B cell (primary cell): ENCODE measurements at regions not wholly inside any gene's neighbourhood (a gene's known extent, or its start where the extent isn't known, plus 50 kb on each side); places are given as distances from the start of the nearest gene placed in this dataset.

ENCODE experiments used
- ATAC-seq: fragments of 200-7000 bp; cut with Tn5 transposase; one replicate; pipeline ENCODE4 v1.10.0; 2021; ENCODE audit warnings: low read depth, mild to moderate bottlenecking, moderate number of reproducible peaks, moderate library complexity
- CTCF ChIA-PET: fragments of 350-600 bp; sonication (Branson Sonifier 250); formaldehyde crosslinking; loops from one replicate; lab custom pipeline; 2021; ENCODE audit warnings: antibody characterized with exemption, inconsistent platforms; lab: Charles Lee
- POLR2A ChIA-PET: fragments of 350-600 bp; sonication (Branson Sonifier 250); formaldehyde crosslinking; loops from one replicate; lab custom pipeline; 2021; ENCODE audit warnings: antibody characterized with exemption; lab: Charles Lee
- DNase-seq: peaks from one replicate; pipeline ENCODE4 v3.0.0; 2013
- H2AFZ ChIP-seq: 2 replicates; pipeline ENCODE4 v1.6.1; 2012; ENCODE audit warnings: mild to moderate bottlenecking, low read depth, low read length; ENCODE audit not compliant: insufficient read depth, poor library complexity, severe bottlenecking
- H3K27ac ChIP-seq, 2 donors: 1 replicate in 1 of 2; 2 replicates in 1 of 2; pipeline ENCODE4 v1.5.1; 2012 to 2013; ENCODE audit warnings: low read length in 2 of 2, mild to moderate bottlenecking in 2 of 2, moderate library complexity in 1 of 2
- H3K27me3 ChIP-seq, 4 experiments: fragments of 200-600 bp in 1 of 4; sonication (generic) in 1 of 4; replicated peaks in 1 of 4; 1 replicate in 2 of 4; 2 replicates in 2 of 4; pipeline versions ENCODE4 v1.6.1 to v1.7.0; 2013 to 2016; ENCODE audit warnings: low read length in 3 of 4, mild to moderate bottlenecking in 2 of 4, mixed read lengths in 1 of 4, moderate library complexity in 1 of 4; ENCODE audit not compliant: insufficient read depth in 4 of 4, control insufficient read depth in 3 of 4; ENCODE audit errors: control extremely low read depth in 1 of 4
- H3K36me3 ChIP-seq, 2 experiments: replicated peaks in 1 of 2; 1 replicate in 1 of 2; 2 replicates in 1 of 2; pipeline versions ENCODE4 v1.6.1 to v1.7.1; 2013; ENCODE audit warnings: low read length in 1 of 2; ENCODE audit not compliant: insufficient read depth in 2 of 2, control insufficient read depth in 1 of 2; ENCODE audit errors: control extremely low read depth in 1 of 2, extremely low read depth in 1 of 2
- H3K4me1 ChIP-seq, 2 donors: fragments of 200-600 bp in 1 of 2; sonication (generic) in 1 of 2; 1 replicate in 1 of 2; 2 replicates in 1 of 2; pipeline versions ENCODE4 v1.5.1 to v1.6.1; 2013 to 2017; ENCODE audit warnings: low read length in 2 of 2; ENCODE audit not compliant: control insufficient read depth in 2 of 2, insufficient read depth in 2 of 2
- H3K4me2 ChIP-seq: replicated peaks from 2 replicates; pipeline ENCODE3; 2012; ENCODE audit warnings: mild to moderate bottlenecking, low read depth, low read length; ENCODE audit not compliant: poor library complexity, severe bottlenecking
- H3K4me3 ChIP-seq, 5 experiments: fragments of 200-600 bp in 1 of 5; sonication (generic) in 1 of 5; 1 replicate in 3 of 5; 2 replicates in 2 of 5; pipeline versions ENCODE4 v1.5.1 to v1.7.0; 2011 to 2016; ENCODE audit warnings: low read length in 4 of 5, mild to moderate bottlenecking in 4 of 5, low read depth in 2 of 5, control low read depth in 1 of 5, moderate library complexity in 1 of 5; ENCODE audit not compliant: insufficient read depth in 1 of 5; ENCODE audit errors: control extremely low read depth in 1 of 5, extremely low read depth in 1 of 5
- H3K79me2 ChIP-seq: fragments of 200-600 bp; sonication (generic); one replicate; pipeline ENCODE4 v1.6.0; 2016; ENCODE audit warnings: low read length; ENCODE audit not compliant: control insufficient read depth, insufficient read depth
- H3K9ac ChIP-seq: fragments of 200-600 bp; sonication (generic); 2 replicates; pipeline ENCODE4 v1.6.1; 2017; ENCODE audit warnings: mild to moderate bottlenecking, low read length, moderate library complexity
- H3K9me3 ChIP-seq, 3 donors: one replicate each; pipeline versions ENCODE4 v1.6.1 to v1.7.1; 2013; ENCODE audit warnings: low read length in 2 of 3; ENCODE audit not compliant: control insufficient read depth in 2 of 3, insufficient read depth in 1 of 3; ENCODE audit errors: control extremely low read depth in 1 of 3
- H4K20me1 ChIP-seq: 2 replicates; pipeline ENCODE4 v1.6.0; 2012; ENCODE audit warnings: mild to moderate bottlenecking, low read length; ENCODE audit not compliant: insufficient read depth, control insufficient read depth, poor library complexity, severe bottlenecking
- H3K27ac Mint-ChIP-seq: one replicate; pipeline ENCODE4 v1.8.0; 2021; ENCODE audit warnings: mixed read lengths
- H3K27me3 Mint-ChIP-seq: one replicate; pipeline ENCODE4 v1.8.0; 2021; ENCODE audit warnings: mixed read lengths
- H3K4me1 Mint-ChIP-seq: one replicate; pipeline ENCODE4 v1.8.0; 2021; ENCODE audit warnings: mixed read lengths
- H3K4me3 Mint-ChIP-seq: one replicate; pipeline ENCODE4 v1.8.0; 2021; ENCODE audit warnings: mixed read lengths
- H3K9me3 Mint-ChIP-seq: one replicate; pipeline ENCODE4 v1.8.0; 2022; ENCODE audit warnings: mixed read lengths; ENCODE audit not compliant: insufficient read depth
- EZH2 ChIP-seq: IDR thresholded peaks from 2 replicates; pipeline ENCODE4 v1.6.1; 2012; ENCODE audit warnings: borderline replicate concordance, low read depth, mild to moderate bottlenecking, moderate library complexity, low read length; ENCODE audit not compliant: insufficient read depth, poor library complexity, severe bottlenecking
- WGBS: methylation state at CpG from one replicate; pipeline ENCODE4 v1.1.5; 2013; ENCODE audit warnings: missing lambda C conversion rate; ENCODE audit not compliant: insufficient coverage; 5-methylcytosine and 5-hydroxymethylcytosine counted together
- intact Hi-C: fragments of 100-400 bp; cut with micrococcal nuclease; formaldehyde crosslinking; loops from one replicate; pipeline ENCODE4 v1.10.0; 2022
- TF ChIP-seq, protein P1 (sequence below): fragments of 200-600 bp; IDR thresholded peaks from one replicate; pipeline ENCODE4 v1.8.0; 2022; ENCODE audit warnings: antibody characterized with exemption, mild to moderate bottlenecking

DNA sequence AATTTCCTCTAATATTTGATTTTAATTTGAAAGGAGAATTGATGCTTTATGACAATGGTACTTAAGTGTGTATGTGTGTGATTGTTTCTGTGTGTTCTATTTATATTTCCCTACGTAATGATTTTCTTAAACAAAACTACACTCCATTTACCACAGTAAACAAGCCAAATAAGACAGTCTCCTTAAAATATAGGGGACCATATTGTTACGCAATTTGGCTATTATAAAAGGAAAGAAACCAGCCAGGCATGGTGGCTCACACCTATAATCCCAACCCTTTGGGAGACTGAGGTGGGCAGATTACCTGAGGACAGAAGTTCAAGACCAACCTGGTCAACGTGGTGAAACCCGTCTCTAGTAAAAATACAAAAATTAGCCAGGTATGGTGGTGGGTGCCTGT lies 1134.1 kb downstream of the CDH8 start:
- H3K27me3 ChIP-seq: no peaks in the 10 kb centered on the region
- no peaks in the 10 kb centered on the region for H3K9me3 ChIP-seq
- H3K4me3 ChIP-seq: no peak overlapping the region
- H3K27ac ChIP-seq: no peak overlapping the region
- Mint-ChIP-seq H3K9me3 (peaks cover 2% of the 10 kb centered on the region), H3K27ac (no peak overlapping the region), H3K4me3 (no peak overlapping the region), H3K27me3 (no peaks in the 10 kb centered on the region), H3K4me1 (no peaks in the 10 kb centered on the region)
- 94% methylated on average over 2 of the region's 4 CpGs for WGBS
- ATAC-seq (no peak), DNase-seq (no peak)
- ChIA-PET CTCF (no interaction called here), POLR2A (no interaction called here)
- H3K36me3 ChIP-seq: no peaks in the 10 kb centered on the region
- no peaks in the 10 kb centered on the region for H4K20me1 ChIP-seq
- H2AFZ ChIP-seq: no peak overlapping the region
- H3K4me1 ChIP-seq: no peaks in the 10 kb centered on the region
- no peak overlapping the region for H3K4me2 ChIP-seq
- H3K79me2 ChIP-seq: no peaks in the 10 kb centered on the region
- TF ChIP-seq, protein P1, sequence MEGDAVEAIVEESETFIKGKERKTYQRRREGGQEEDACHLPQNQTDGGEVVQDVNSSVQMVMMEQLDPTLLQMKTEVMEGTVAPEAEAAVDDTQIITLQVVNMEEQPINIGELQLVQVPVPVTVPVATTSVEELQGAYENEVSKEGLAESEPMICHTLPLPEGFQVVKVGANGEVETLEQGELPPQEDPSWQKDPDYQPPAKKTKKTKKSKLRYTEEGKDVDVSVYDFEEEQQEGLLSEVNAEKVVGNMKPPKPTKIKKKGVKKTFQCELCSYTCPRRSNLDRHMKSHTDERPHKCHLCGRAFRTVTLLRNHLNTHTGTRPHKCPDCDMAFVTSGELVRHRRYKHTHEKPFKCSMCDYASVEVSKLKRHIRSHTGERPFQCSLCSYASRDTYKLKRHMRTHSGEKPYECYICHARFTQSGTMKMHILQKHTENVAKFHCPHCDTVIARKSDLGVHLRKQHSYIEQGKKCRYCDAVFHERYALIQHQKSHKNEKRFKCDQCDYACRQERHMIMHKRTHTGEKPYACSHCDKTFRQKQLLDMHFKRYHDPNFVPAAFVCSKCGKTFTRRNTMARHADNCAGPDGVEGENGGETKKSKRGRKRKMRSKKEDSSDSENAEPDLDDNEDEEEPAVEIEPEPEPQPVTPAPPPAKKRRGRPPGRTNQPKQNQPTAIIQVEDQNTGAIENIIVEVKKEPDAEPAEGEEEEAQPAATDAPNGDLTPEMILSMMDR: no peak
- no peak for TF ChIP-seq EZH2
- no peak overlapping the region for H3K9ac ChIP-seq
- intact Hi-C loops: no loop called here

DNA sequence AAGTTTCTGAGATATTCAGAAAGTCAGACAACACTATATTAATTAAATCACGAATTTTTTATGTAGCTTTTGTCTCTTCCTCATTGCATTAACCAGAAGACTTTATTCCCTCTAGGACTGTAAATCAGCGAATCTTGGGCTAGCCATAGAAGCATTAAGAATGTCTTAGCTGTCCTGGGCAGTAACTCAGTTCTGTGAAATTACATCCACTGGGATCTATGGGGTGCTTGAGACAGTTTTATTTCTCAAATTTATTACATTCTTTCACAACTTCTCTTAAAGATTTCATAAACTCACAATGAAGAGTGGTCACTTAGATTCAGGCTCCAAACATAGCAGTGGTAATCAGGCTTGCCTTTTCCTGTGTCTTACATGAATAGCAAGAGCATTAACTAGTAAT lies 1153.4 kb downstream of the CDH8 start:
- no peaks in the 10 kb centered on the region for H3K79me2 ChIP-seq
- no peak for ATAC-seq
- POLR2A ChIA-PET: no interaction called here
- DNase-seq: no peak
- no peak overlapping the region for H3K4me3 Mint-ChIP-seq
- H3K9me3 ChIP-seq: no peaks in the 10 kb centered on the region
- TF ChIP-seq, protein P1: no peak
- TF ChIP-seq EZH2: no peak
- no peak overlapping the region for H3K4me2 ChIP-seq
- intact Hi-C loops: no loop called here
- H3K36me3 ChIP-seq: no peaks in the 10 kb centered on the region
- H3K27ac ChIP-seq: no peak overlapping the region
- WGBS: no CpG with 5 or more reads among the region's 2 CpGs
- H4K20me1 ChIP-seq: no peaks in the 10 kb centered on the region
- CTCF ChIA-PET: no interaction called here
- no peak overlapping the region for H2AFZ ChIP-seq
- H3K27me3 ChIP-seq: no peaks in the 10 kb centered on the region
- no peak overlapping the region for H3K27ac Mint-ChIP-seq
- H3K4me3 ChIP-seq: no peak overlapping the region
- H3K9me3 Mint-ChIP-seq: no peaks in the 10 kb centered on the region
- no peak overlapping the region for H3K9ac ChIP-seq
- H3K4me1 ChIP-seq: no peaks in the 10 kb centered on the region
- no peaks in the 10 kb centered on the region for H3K4me1 Mint-ChIP-seq
- H3K27me3 Mint-ChIP-seq: no peaks in the 10 kb centered on the region
